Cardiac fibroblast (primary cell): ENCODE measurements at regions not wholly inside any gene's neighbourhood (a gene's known extent, or its start where the extent isn't known, plus 50 kb on each side); places are given as distances from the start of the nearest gene placed in this dataset.

Experiments
- DNase-seq, 2 donors: peaks; one replicate each; pipeline versions ENCODE4 v3.0.0 to v3.0.0-alpha.2; 2010; ENCODE audit warnings: low read depth in 2 of 2
- H3K4me3 ChIP-seq, 2 donors: replicated peaks in 1 of 2; 1 replicate in 1 of 2; 2 replicates in 1 of 2; pipeline ENCODE4 v1.5.1; 2011; ENCODE audit warnings: low read depth in 2 of 2, low read length in 2 of 2, mild to moderate bottlenecking in 2 of 2, moderate library complexity in 1 of 2
- TF ChIP-seq, protein P1 (sequence below): IDR thresholded peaks from one replicate; pipeline ENCODE4 v1.5.1; 2011; ENCODE audit warnings: low read depth, mild to moderate bottlenecking, low read length, inconsistent platforms

DNA sequence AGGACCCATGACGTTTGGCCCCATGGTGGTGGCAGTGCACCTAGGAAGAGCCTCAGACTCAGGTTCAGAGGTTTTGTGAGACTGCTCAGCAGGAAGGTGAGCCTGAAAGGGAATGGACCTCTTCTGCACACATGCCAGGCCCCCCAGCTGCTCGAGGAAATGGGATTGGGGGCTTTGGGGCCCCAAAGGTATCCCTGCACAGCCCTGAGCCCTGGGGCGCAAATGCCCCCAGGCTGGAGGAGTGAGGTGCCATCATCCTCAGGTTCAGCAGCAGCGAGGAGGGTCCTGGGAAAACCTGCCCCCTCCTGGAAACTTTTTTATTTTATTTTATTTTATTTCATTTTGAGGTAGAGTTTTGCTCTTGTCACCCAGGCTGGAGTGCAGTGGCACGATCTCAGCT lies 171.8 kb upstream of the MVB12B start:
- TF ChIP-seq, protein P1, sequence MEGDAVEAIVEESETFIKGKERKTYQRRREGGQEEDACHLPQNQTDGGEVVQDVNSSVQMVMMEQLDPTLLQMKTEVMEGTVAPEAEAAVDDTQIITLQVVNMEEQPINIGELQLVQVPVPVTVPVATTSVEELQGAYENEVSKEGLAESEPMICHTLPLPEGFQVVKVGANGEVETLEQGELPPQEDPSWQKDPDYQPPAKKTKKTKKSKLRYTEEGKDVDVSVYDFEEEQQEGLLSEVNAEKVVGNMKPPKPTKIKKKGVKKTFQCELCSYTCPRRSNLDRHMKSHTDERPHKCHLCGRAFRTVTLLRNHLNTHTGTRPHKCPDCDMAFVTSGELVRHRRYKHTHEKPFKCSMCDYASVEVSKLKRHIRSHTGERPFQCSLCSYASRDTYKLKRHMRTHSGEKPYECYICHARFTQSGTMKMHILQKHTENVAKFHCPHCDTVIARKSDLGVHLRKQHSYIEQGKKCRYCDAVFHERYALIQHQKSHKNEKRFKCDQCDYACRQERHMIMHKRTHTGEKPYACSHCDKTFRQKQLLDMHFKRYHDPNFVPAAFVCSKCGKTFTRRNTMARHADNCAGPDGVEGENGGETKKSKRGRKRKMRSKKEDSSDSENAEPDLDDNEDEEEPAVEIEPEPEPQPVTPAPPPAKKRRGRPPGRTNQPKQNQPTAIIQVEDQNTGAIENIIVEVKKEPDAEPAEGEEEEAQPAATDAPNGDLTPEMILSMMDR = no peak
- DNase-seq = no peak
- no peak overlapping the region for H3K4me3 ChIP-seq

DNA sequence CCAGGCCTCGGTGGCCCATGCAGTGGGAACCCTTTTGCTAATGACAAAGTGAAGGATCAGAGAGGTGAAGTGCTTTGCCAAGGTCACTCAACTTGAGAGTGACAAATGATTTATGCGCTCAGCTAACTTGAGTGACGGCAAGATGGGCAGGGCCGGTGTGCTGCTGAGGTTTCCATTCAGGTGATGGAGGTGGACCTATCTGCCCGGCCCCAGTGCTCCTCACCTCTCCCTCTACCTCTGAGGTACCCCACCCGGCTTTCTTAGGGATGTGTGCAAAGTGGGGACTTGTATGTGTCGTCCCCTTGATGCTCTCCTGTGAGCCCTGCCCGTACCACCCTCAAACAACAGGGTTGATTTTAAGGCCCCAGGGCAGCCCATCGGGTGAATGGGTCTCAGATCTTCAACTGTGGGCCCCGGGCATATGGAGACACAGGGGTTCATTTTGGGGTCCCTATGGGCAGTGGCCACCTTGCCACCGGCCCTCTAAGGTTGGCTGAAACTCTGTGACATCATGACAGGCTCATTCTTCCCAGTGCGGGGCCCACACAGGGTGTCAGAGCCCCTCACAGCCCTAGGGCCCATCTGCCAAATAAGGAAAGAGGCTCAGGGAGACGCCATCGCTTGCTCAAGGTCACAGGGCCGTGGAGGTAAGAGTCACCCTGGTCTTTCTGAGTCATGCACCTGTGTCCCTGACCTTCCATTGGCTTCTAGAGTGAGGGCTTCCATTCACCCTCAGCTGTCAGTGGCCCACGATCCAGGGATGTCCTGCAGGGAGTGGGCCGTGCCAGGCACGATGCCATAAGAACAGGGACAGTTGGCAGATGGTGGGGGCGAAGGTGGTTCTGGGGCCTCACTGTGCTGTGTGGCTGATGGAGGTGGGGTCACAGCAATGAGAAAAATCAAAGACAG lies 170.6 kb upstream of the MVB12B start:
- TF ChIP-seq, protein P1 = no peak
- no peak overlapping the region for H3K4me3 ChIP-seq
- no peak for DNase-seq

DNA sequence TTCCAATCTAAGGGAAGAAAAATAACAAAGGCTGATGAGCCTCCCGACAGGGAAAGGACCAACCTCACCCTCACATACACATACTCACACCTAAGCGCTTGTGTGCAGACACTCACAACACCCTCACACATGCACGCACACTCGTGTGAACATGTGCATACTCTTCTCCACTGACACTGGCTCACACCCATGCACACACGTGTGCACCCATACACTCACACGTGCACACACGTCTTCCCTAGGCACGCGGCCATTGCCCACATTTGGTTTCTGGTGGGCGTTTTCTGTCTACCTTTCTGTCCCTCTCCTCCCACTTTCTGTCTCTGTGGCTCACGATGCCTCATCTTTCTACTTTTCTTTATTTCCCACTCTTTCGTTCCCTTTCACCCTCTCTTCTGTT lies 169.7 kb upstream of the MVB12B start:
- H3K4me3 ChIP-seq = no peak overlapping the region
- TF ChIP-seq, protein P1 = no peak
- no peak for DNase-seq

DNA sequence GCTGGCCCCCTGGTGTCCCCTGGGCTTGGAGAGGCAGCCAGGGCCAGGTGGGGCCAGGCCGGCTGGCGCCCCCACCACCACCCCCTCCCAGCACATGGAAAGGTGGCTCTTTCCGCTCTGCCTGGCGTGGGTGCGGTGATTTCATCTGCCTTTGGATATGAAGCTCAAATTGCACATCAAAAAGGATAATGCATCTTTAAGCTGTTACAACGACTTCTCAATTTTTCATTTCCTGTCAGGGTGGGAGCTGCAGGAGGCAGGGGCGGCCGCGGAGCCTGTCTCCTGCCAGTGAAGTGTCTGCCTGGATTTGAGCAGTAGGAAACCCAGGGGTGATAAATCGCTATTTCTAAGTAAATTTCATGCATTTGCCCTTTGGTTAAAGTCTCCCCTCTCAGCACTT lies 169.2 kb upstream of the MVB12B start:
- TF ChIP-seq, protein P1 = no peak
- DNase-seq = no peak
- H3K4me3 ChIP-seq = no peak overlapping the region

DNA sequence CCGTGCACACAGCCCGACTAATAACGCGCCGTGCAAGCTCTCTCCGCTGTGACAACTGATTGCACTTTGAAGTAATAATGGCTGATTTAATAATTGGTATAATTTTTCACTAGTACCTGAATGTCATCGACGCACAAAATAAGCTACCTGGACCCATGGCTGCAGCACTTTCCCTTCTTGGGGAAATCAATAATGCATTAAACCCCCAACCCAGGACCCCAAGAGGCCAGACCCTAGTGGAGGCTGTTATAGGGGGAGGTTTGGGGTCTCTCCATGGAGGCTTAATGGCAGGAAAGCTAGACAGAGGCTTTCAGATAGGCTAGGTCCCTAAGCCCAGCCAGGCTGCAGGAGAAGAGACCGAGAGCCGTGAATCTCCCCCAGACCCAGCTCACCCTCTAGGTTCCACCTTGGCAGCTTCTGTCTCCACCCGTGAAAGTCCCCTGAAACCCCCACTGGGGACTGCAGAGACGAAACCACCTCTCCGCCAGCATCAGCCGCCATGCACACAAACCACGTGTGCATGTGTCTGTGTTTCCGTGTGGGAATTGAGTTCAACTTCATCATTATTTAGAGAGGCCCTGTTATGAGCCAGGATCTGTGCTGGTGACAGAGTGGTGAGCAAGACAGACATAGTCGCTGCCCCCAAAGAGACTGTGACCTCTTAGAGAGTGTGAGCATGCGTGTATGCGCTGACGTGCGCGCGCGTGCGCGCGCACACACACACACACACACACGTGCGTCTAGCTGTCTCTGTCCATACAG lies 168.6 kb upstream of the MVB12B start:
- TF ChIP-seq, protein P1 = no peak
- no peak overlapping the region for H3K4me3 ChIP-seq
- DNase-seq = no peak

DNA sequence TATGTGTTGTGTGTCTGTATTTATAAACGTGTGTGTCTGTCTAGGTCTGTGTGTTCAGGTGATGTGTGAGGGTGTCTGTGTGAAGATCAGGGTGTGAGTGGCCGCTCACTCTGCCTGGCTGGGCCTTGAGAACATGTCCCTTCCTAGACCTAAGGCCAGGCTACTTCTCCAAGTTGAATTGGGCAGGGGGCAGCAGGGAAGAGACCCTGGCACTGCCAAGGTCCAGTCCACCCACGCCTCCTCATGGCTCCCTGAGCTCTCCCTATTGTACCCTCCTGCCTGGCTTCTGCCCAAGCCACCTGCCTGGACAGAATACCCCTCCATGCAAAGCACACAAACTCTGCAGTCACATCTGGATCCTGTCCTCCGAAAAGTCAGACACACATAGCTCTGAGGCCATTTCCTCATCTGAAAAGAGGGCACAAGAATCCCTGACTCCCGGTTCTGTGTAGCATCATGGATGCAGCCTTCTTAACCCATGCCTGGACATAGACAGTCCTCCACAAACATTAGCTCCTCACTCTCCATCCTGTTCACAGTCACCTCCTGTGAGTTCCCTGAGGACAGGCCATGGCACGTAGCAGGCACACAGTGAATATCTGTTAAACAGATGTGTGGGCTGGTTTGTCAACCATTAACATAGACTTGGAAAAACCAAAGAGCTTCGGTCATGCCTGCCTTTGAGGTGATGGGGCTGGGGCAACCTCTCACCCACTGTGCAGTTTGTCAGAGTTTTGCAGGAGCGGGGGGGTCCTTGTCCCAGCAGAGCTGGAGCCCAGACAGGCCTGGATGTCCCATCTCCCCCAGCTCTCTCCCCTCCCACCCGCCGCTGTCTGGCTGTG lies 167.8 kb upstream of the MVB12B start:
- no peak for DNase-seq

More for the DNA sequence above, 167.8 kb upstream of the MVB12B start:
- H3K4me3 ChIP-seq = no peak overlapping the region
- TF ChIP-seq, protein P1 = no peak
